ENCODE measurements at regions not wholly inside any gene's neighbourhood (a gene's known extent, or its start where the extent isn't known, plus 50 kb on each side); places are given as distances from the start of the nearest gene placed in this dataset.

DNA sequence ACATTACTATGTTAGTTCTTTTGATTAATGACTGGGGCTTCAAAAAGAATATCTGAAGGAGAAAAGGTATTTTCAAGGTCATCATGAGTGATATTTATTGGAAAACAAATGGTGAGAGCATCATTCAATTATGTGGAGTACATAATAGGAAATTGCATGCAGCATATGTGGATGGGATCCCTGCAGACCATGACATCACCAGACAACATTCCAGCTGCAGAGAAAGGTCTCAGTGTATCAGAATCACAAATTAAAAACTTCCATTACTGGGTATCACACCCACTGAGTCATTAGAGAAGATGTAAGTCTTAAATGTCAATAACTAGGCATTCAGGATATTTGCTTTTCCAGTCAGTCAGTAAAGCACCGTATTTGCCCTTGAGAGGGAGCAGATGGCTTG is 574.4 kb upstream of the SLC10A2 start:
- TF ChIP-seq, protein P1, sequence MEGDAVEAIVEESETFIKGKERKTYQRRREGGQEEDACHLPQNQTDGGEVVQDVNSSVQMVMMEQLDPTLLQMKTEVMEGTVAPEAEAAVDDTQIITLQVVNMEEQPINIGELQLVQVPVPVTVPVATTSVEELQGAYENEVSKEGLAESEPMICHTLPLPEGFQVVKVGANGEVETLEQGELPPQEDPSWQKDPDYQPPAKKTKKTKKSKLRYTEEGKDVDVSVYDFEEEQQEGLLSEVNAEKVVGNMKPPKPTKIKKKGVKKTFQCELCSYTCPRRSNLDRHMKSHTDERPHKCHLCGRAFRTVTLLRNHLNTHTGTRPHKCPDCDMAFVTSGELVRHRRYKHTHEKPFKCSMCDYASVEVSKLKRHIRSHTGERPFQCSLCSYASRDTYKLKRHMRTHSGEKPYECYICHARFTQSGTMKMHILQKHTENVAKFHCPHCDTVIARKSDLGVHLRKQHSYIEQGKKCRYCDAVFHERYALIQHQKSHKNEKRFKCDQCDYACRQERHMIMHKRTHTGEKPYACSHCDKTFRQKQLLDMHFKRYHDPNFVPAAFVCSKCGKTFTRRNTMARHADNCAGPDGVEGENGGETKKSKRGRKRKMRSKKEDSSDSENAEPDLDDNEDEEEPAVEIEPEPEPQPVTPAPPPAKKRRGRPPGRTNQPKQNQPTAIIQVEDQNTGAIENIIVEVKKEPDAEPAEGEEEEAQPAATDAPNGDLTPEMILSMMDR (IDR thresholded peaks at IDR 0.05), result no peak
- no peak for TF ChIP-seq POLR2A (IDR thresholded peaks at IDR 0.05)

All from thyroid gland (tissue), 4 donors.